Transverse colon (tissue), 4 donors: ENCODE measurements at regions not wholly inside any gene's neighbourhood (a gene's known extent, or its start where the extent isn't known, plus 50 kb on each side); places are given as distances from the start of the nearest gene placed in this dataset.

ENCODE experiments used
- DNase-seq: peaks from one replicate; pipeline ENCODE4 v3.0.0-alpha.2; 2019
- H3K27ac ChIP-seq, 4 donors: fragments of 200-600 bp; sonication (generic); 2 replicates each; pipeline ENCODE4 v1.5.1; 2016 to 2018; ENCODE audit warnings: inconsistent platforms in 4 of 4
- H3K27me3 ChIP-seq: fragments of 200-600 bp; sonication (generic); 2 replicates; pipeline ENCODE4 v1.5.1; 2017; ENCODE audit warnings: inconsistent platforms
- H3K36me3 ChIP-seq, 4 donors: fragments of 200-600 bp; sonication (generic); 2 replicates each; pipeline ENCODE4 v1.5.1; 2017 to 2019; ENCODE audit warnings: inconsistent platforms in 4 of 4
- H3K4me1 ChIP-seq, 4 donors: fragments of 200-600 bp; sonication (generic); 2 replicates each; pipeline ENCODE4 v1.5.1; 2017 to 2020; ENCODE audit warnings: inconsistent platforms in 4 of 4
- H3K4me3 ChIP-seq, 4 donors: fragments of 200-600 bp; sonication (generic); 1 replicate in 1 of 4; 2 replicates in 3 of 4; pipeline versions ENCODE4 v1.5.1 to v1.6.1; 2017 to 2019; ENCODE audit warnings: inconsistent platforms in 4 of 4
- H3K9me3 ChIP-seq, 2 donors: fragments of 200-600 bp; sonication (generic); 2 replicates each; pipeline ENCODE4 v1.5.1; 2017 to 2019; ENCODE audit warnings: inconsistent platforms in 2 of 2
- CTCF ChIP-seq, 5 experiments: fragments of 200-600 bp in 3 of 5; fragments of 450-650 bp in 2 of 5; sonication (generic) in 3 of 5; IDR thresholded peaks; 1 replicate in 2 of 5; 2 replicates in 3 of 5; pipeline ENCODE4 v1.5.1; 2016 to 2017; ENCODE audit warnings: antibody characterized with exemption in 5 of 5, inconsistent platforms in 3 of 5, mild to moderate bottlenecking in 2 of 5, moderate library complexity in 1 of 5
- EP300 ChIP-seq: sonication (generic); formaldehyde crosslinking; IDR thresholded peaks from one replicate; pipeline ENCODE4 v1.6.1; 2017; ENCODE audit warnings: antibody characterized with exemption, low read depth
- POLR2A ChIP-seq: fragments of 450-650 bp; IDR thresholded peaks from one replicate; pipeline ENCODE4 v1.6.1; 2016; ENCODE audit warnings: antibody characterized with exemption, mild to moderate bottlenecking, moderate library complexity
- POLR2AphosphoS5 ChIP-seq, 3 donors: sonication (generic); formaldehyde crosslinking; IDR thresholded peaks; one replicate each; pipeline ENCODE4 v1.6.1; 2016; ENCODE audit warnings: antibody characterized with exemption in 3 of 3
- WGBS, 2 donors: methylation state at CpG; one replicate each; pipeline ENCODE4 v1.1.5; 2018; ENCODE audit warnings: low coverage in 1 of 2; 5-methylcytosine and 5-hydroxymethylcytosine counted together
- in situ Hi-C, 4 donors: fragments of 200-750 bp; cut with MboI; loops; one replicate each; pipeline versions ENCODE4 v1.15.0 to v1.15.1; 2017; ENCODE audit warnings: low sequenced_read_pairs in 3 of 4, low pct_ligation_motif_present in 1 of 4, low pct_unique_long_range_greater_than_20kb in 1 of 4
- intact Hi-C: fragments of 100-400 bp; cut with DNase I; formaldehyde crosslinking; loops from one replicate; pipeline ENCODE4 v1.15.1; 2023; ENCODE audit warnings: low total_unique reads

GRCh38 chr18:28804512-28805202 lies 627.7 kb upstream of the CDH2 start:
- in situ Hi-C loops (no loop called here), intact Hi-C loops (no loop called here)
- H3K36me3 ChIP-seq = no peaks in the 10 kb centered on the region
- H3K27ac ChIP-seq = no peak overlapping the region
- peaks cover 4 to 9% of the 10 kb centered on the region in 2 donors for H3K9me3 ChIP-seq
- TF ChIP-seq POLR2A = no peak
- no peak for TF ChIP-seq CTCF (IDR thresholded peaks at IDR 0.05)
- no peak for TF ChIP-seq POLR2AphosphoS5 (IDR thresholded peaks at IDR 0.05)
- TF ChIP-seq EP300 = no peak
- H3K4me3 ChIP-seq = no peak overlapping the region
- no peaks in the 10 kb centered on the region for H3K27me3 ChIP-seq
- H3K4me1 ChIP-seq = no peaks in the 10 kb centered on the region
- DNase-seq = no peak
- WGBS, 2 donors = 43 to 51% methylated on average over 5 to 6 of the region's 6 CpGs

- Histone ChIP-seq H3K27me3 (no peaks in the 10 kb centered on the region), H3K4me3 (no peak overlapping the region), H3K4me1 (no peaks in the 10 kb centered on the region), H3K36me3 (no peaks in the 10 kb centered on the region), H3K27ac (no peak overlapping the region), H3K9me3 (peaks cover 0 to 4% of the 10 kb centered on the region in 2 donors)
- no peak for DNase-seq
- in situ Hi-C loops = no loop called here
- TF ChIP-seq POLR2A (no peak), POLR2AphosphoS5 (IDR thresholded peaks at IDR 0.05) (no peak), EP300 (no peak), CTCF (IDR thresholded peaks at IDR 0.05) (no peak)
- intact Hi-C loops = no loop called here
- 65 to 86% methylated on average over 4 of the region's 4 CpGs for WGBS, 2 donors
Observed at GRCh38 chr18:28802546-28802945, 625.6 kb upstream of the CDH2 start.

- in situ Hi-C loops (no loop called here), intact Hi-C loops (no loop called here)
- Histone ChIP-seq H3K9me3 (no peaks in the 10 kb centered on the region), H3K36me3 (no peaks in the 10 kb centered on the region), H3K4me3 (no peak overlapping the region), H3K27me3 (no peaks in the 10 kb centered on the region), H3K4me1 (no peaks in the 10 kb centered on the region), H3K27ac (no peak overlapping the region)
- TF ChIP-seq POLR2A = no peak
- no peak for TF ChIP-seq POLR2AphosphoS5 (IDR thresholded peaks at IDR 0.05)
- no peak for TF ChIP-seq CTCF (IDR thresholded peaks at IDR 0.05)
- TF ChIP-seq EP300 = no peak
- DNase-seq = no peak
- WGBS, 2 donors = 78 to 82% methylated on average over 3 to 5 of the region's 5 CpGs
Observed at GRCh38 chr18:28801876-28802275, 624.9 kb upstream of the CDH2 start.

- 43 to 44% methylated on average over 3 to 5 of the region's 5 CpGs for WGBS, 2 donors
Observed at GRCh38 chr18:28794459-28795245, 617.7 kb upstream of the CDH2 start.

More at GRCh38 chr18:28794459-28795245, 617.7 kb upstream of the CDH2 start:
- no peaks in the 10 kb centered on the region for H3K4me1 ChIP-seq
- no peaks in the 10 kb centered on the region for H3K36me3 ChIP-seq
- no peak for TF ChIP-seq POLR2AphosphoS5 (IDR thresholded peaks at IDR 0.05)
- TF ChIP-seq CTCF (IDR thresholded peaks at IDR 0.05) = no peak
- TF ChIP-seq EP300 = no peak
- no peak for TF ChIP-seq POLR2A
- DNase-seq = no peak
- no peak overlapping the region for H3K27ac ChIP-seq
- in situ Hi-C loops = loop anchor here in 1 of 4 donors (25.0 kb wide), 1 partner anchor 132 kb away; no protein-coding TSS in a partner anchor
- intact Hi-C loops = no loop called here
- H3K4me3 ChIP-seq = no peak overlapping the region
- no peaks in the 10 kb centered on the region for H3K27me3 ChIP-seq
- no peaks in the 10 kb centered on the region for H3K9me3 ChIP-seq
